ENCODE measurements at regions not wholly inside any gene's neighbourhood (a gene's known extent, or its start where the extent isn't known, plus 50 kb on each side); places are given as distances from the start of the nearest gene placed in this dataset.

- TF ChIP-seq CTCF (IDR thresholded peaks at IDR 0.05), result no peak
- peak; percentile 61 for DNase-seq (ENCODE audit: low spot score)
- H3K27ac ChIP-seq, result no peak overlapping the region
These were observed 101.7 kb upstream of the ZNF521 start for GRCh38 chr18:25453556-25454269.

GRCh38 chr18:25451077-25451658, 99.2 kb upstream of the ZNF521 start:
- H3K4me1 ChIP-seq, result no peaks in the 10 kb centered on the region
- no peaks in the 10 kb centered on the region for H3K27me3 ChIP-seq
- H3K27ac ChIP-seq, result no peak overlapping the region
- no peak for TF ChIP-seq CTCF (IDR thresholded peaks at IDR 0.05)
- no peaks in the 10 kb centered on the region for H3K36me3 ChIP-seq
- H3K4me3 ChIP-seq, result no peak overlapping the region
- H3K9me3 ChIP-seq, result peaks cover 0 to 12% of the 10 kb centered on the region in 2 donors
- no peak for DNase-seq (ENCODE audit: low spot score)

More at GRCh38 chr18:25453556-25454269, 101.7 kb upstream of the ZNF521 start:
- no peaks in the 10 kb centered on the region for H3K27me3 ChIP-seq
- no peak overlapping the region for H3K4me3 ChIP-seq
- H3K9me3 ChIP-seq, result peaks cover 0 to 12% of the 10 kb centered on the region in 2 donors
- peaks cover 0 to 12% of the 10 kb centered on the region in 2 donors for H3K4me1 ChIP-seq
- no peaks in the 10 kb centered on the region for H3K36me3 ChIP-seq

GRCh38 chr18:25449046-25449445, 97.1 kb upstream of the ZNF521 start:
- no peak for TF ChIP-seq CTCF (IDR thresholded peaks at IDR 0.05)
- H3K27me3 ChIP-seq, result no peaks in the 10 kb centered on the region
- no peaks in the 10 kb centered on the region for H3K4me1 ChIP-seq
- no peak for DNase-seq (ENCODE audit: low spot score)
- H3K4me3 ChIP-seq, result no peak overlapping the region
- peaks cover 0 to 12% of the 10 kb centered on the region in 2 donors for H3K9me3 ChIP-seq
- no peak overlapping the region for H3K27ac ChIP-seq
- no peaks in the 10 kb centered on the region for H3K36me3 ChIP-seq

- Histone ChIP-seq H3K27me3 (no peaks in the 10 kb centered on the region), H3K4me1 (no peaks in the 10 kb centered on the region), H3K27ac (no peak overlapping the region), H3K36me3 (no peaks in the 10 kb centered on the region), H3K9me3 (peaks cover 0 to 12% of the 10 kb centered on the region in 2 donors), H3K4me3 (no peak overlapping the region)
- no peak for TF ChIP-seq CTCF (IDR thresholded peaks at IDR 0.05)
- no peak for DNase-seq (ENCODE audit: low spot score)
These were observed 95.0 kb upstream of the ZNF521 start for GRCh38 chr18:25446972-25447371.

GRCh38 chr18:25445430-25445829, 93.5 kb upstream of the ZNF521 start:
- Histone ChIP-seq H3K36me3 (no peaks in the 10 kb centered on the region), H3K4me1 (no peaks in the 10 kb centered on the region), H3K27ac (no peak overlapping the region), H3K4me3 (no peak overlapping the region), H3K27me3 (no peaks in the 10 kb centered on the region), H3K9me3 (no peaks in the 10 kb centered on the region)
- TF ChIP-seq CTCF (IDR thresholded peaks at IDR 0.05), result no peak
- no peak for DNase-seq (ENCODE audit: low spot score)
